ENCODE measurements at regions not wholly inside any gene's neighbourhood (a gene's known extent, or its start where the extent isn't known, plus 50 kb on each side); places are given as distances from the start of the nearest gene placed in this dataset.

GRCh38 chr14:44135972-44136371, 371.1 kb downstream of the FSCB start:
- H3K4me3 ChIP-seq (ENCODE audit: low read length): 0 out of 2 replicates have a peak overlapping the region, but pooled peaks have one; percentile 12
- H3K4me2 ChIP-seq (ENCODE audit: low read length): peak overlapping the region; percentile 32
- no peaks in the 10 kb centered on the region for H4K20me1 ChIP-seq (ENCODE audit: control insufficient read depth, insufficient read depth, low read depth, low read length)
- TF ChIP-seq EZH2phosphoT487 (IDR thresholded peaks at IDR 0.05; ENCODE audit: borderline replicate concordance, low read length): no peak
- no peaks in the 10 kb centered on the region for H3K9me2 ChIP-seq (replicated peaks; ENCODE audit: control insufficient read depth, low read length)
- no peaks in the 10 kb centered on the region for H3K79me2 ChIP-seq (ENCODE audit: control insufficient read depth, low read length)
- no peak overlapping the region for H3K27ac ChIP-seq (ENCODE audit: low read depth, low read length)
- H3K4me1 ChIP-seq (ENCODE audit: control insufficient read depth, low read length): peaks cover 6% of the 10 kb centered on the region; the same call in 1 of the 2 replicates
- H3K36me3 ChIP-seq (ENCODE audit: control insufficient read depth, low read length): no peaks in the 10 kb centered on the region
- H3K27me3 ChIP-seq (ENCODE audit: control insufficient read depth, low read length): no peaks in the 10 kb centered on the region
- H3F3A ChIP-seq (ENCODE audit: control insufficient read depth, insufficient read depth): no peaks in the 10 kb centered on the region
- no peaks in the 10 kb centered on the region for H3K9me3 ChIP-seq (ENCODE audit: control insufficient read depth, insufficient read depth, low read length)

GRCh38 chr14:44131861-44132260, 375.2 kb downstream of the FSCB start:
- H4K20me1 ChIP-seq (ENCODE audit: control insufficient read depth, insufficient read depth, low read depth, low read length): no peaks in the 10 kb centered on the region
- H3F3A ChIP-seq (ENCODE audit: control insufficient read depth, insufficient read depth): no peaks in the 10 kb centered on the region
- H3K27ac ChIP-seq (ENCODE audit: low read depth, low read length): no peak overlapping the region
- no peaks in the 10 kb centered on the region for H3K9me3 ChIP-seq (ENCODE audit: control insufficient read depth, insufficient read depth, low read length)
- no peak overlapping the region for H3K4me2 ChIP-seq (ENCODE audit: low read length)
- H3K4me3 ChIP-seq (ENCODE audit: low read length): no peak overlapping the region
- H3K27me3 ChIP-seq (ENCODE audit: control insufficient read depth, low read length): no peaks in the 10 kb centered on the region
- H3K9me2 ChIP-seq (replicated peaks; ENCODE audit: control insufficient read depth, low read length): no peaks in the 10 kb centered on the region
- H3K36me3 ChIP-seq (ENCODE audit: control insufficient read depth, low read length): no peaks in the 10 kb centered on the region
- TF ChIP-seq EZH2phosphoT487 (IDR thresholded peaks at IDR 0.05; ENCODE audit: borderline replicate concordance, low read length): no peak
- no peak for TF ChIP-seq CTCF (IDR thresholded peaks at IDR 0.05; ENCODE audit: low read depth, low read length, poor library complexity, severe bottlenecking)
- H3K4me1 ChIP-seq (ENCODE audit: control insufficient read depth, low read length): peaks cover 6% of the 10 kb centered on the region; the same call in 1 of the 2 replicates
- no peaks in the 10 kb centered on the region for H3K79me2 ChIP-seq (ENCODE audit: control insufficient read depth, low read length)

GRCh38 chr14:44113769-44114730, 393.0 kb downstream of the FSCB start:
- no peaks in the 10 kb centered on the region for H3K79me2 ChIP-seq (ENCODE audit: control insufficient read depth, low read length)
- peaks cover 35% of the 10 kb centered on the region for H3K4me1 ChIP-seq (ENCODE audit: control insufficient read depth, low read length)
- H3K4me2 ChIP-seq (ENCODE audit: low read length): peak overlapping the region; percentile 72
- peaks cover 4% of the 10 kb centered on the region; the same call in 1 of the 2 replicates for H3K9me3 ChIP-seq (ENCODE audit: control insufficient read depth, insufficient read depth, low read length)
- peaks cover 3% of the 10 kb centered on the region; the same call in 1 of the 2 replicates for H3K36me3 ChIP-seq (ENCODE audit: control insufficient read depth, low read length)
- TF ChIP-seq CTCF (IDR thresholded peaks at IDR 0.05; ENCODE audit: low read depth, low read length, poor library complexity, severe bottlenecking): no peak
- TF ChIP-seq EZH2phosphoT487 (IDR thresholded peaks at IDR 0.05; ENCODE audit: borderline replicate concordance, low read length): no peak
- no peaks in the 10 kb centered on the region for H4K20me1 ChIP-seq (ENCODE audit: control insufficient read depth, insufficient read depth, low read depth, low read length)
- H3K27me3 ChIP-seq (ENCODE audit: control insufficient read depth, low read length): no peaks in the 10 kb centered on the region
- peak overlapping the region; percentile 92 for H3K27ac ChIP-seq (ENCODE audit: low read depth, low read length)
- H3F3A ChIP-seq (ENCODE audit: control insufficient read depth, insufficient read depth): peaks cover 14% of the 10 kb centered on the region
- no peaks in the 10 kb centered on the region for H3K9me2 ChIP-seq (replicated peaks; ENCODE audit: control insufficient read depth, low read length)
- peak overlapping the region; percentile 64 for H3K4me3 ChIP-seq (ENCODE audit: low read length)
